OCI-LY3 (cell line): ENCODE measurements at regions not wholly inside any gene's neighbourhood (a gene's known extent, or its start where the extent isn't known, plus 50 kb on each side); places are given as distances from the start of the nearest gene placed in this dataset.

Experiments
- CTCF ChIP-seq: fragments of 200-600, 300-600 bp; sonication (generic); IDR thresholded peaks from 2 replicates; pipeline ENCODE4 v1.5.1; 2014; ENCODE audit warnings: antibody characterized with exemption, low read length, low read depth
- EZH2phosphoT487 ChIP-seq: fragments of 200-600 bp; shearing (Covaris generic); IDR thresholded peaks from 2 replicates; pipeline ENCODE4 v1.6.1; 2018; ENCODE audit warnings: antibody characterized with exemption, mixed run types, low read depth

GRCh38 chr2:66164470-66164869 is 270.5 kb upstream of the MEIS1 start:
- TF ChIP-seq CTCF (no peak), EZH2phosphoT487 (no peak)
